DND-41 (cell line): ENCODE measurements at regions not wholly inside any gene's neighbourhood (a gene's known extent, or its start where the extent isn't known, plus 50 kb on each side); places are given as distances from the start of the nearest gene placed in this dataset.

Source experiments
- EZH2 ChIP-seq: IDR thresholded peaks from 3 replicates; pipeline ENCODE4 v1.6.1; 2012; ENCODE audit warnings: borderline replicate concordance, low read depth, mild to moderate bottlenecking, moderate library complexity, low read length, inconsistent platforms; ENCODE audit not compliant: severe bottlenecking
- TF ChIP-seq, protein P1 (sequence below): IDR thresholded peaks from 2 replicates; pipeline ENCODE4 v1.5.1; 2012; ENCODE audit warnings: borderline replicate concordance, low read length, moderate library complexity, mild to moderate bottlenecking; ENCODE audit not compliant: poor library complexity, severe bottlenecking; ENCODE audit errors: extremely low read depth

DNA sequence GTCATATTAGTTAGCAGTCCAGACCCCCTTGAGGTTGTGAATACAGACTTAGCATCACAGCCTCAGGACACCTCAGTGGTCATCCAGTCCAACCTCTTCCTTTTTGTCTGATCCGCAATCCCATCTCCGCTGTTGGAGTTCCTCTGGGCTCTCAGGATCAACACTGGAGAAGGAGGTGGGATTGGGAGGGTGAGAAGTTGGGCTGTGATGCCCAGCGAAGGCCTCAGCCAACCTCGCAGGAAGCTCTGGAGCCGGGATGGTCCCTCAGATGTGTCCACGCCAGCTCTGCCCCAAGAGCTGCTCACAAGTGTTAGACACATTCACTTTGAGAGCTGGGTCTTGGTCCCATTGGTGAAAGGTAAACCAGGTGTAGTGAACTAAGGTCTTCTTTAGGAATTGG lies 74.9 kb upstream of the AFF3 start:
- TF ChIP-seq, protein P1, sequence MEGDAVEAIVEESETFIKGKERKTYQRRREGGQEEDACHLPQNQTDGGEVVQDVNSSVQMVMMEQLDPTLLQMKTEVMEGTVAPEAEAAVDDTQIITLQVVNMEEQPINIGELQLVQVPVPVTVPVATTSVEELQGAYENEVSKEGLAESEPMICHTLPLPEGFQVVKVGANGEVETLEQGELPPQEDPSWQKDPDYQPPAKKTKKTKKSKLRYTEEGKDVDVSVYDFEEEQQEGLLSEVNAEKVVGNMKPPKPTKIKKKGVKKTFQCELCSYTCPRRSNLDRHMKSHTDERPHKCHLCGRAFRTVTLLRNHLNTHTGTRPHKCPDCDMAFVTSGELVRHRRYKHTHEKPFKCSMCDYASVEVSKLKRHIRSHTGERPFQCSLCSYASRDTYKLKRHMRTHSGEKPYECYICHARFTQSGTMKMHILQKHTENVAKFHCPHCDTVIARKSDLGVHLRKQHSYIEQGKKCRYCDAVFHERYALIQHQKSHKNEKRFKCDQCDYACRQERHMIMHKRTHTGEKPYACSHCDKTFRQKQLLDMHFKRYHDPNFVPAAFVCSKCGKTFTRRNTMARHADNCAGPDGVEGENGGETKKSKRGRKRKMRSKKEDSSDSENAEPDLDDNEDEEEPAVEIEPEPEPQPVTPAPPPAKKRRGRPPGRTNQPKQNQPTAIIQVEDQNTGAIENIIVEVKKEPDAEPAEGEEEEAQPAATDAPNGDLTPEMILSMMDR: no peak
- no peak for TF ChIP-seq EZH2
